ENCODE measurements at regions not wholly inside any gene's neighbourhood (a gene's known extent, or its start where the extent isn't known, plus 50 kb on each side); places are given as distances from the start of the nearest gene placed in this dataset.

DNA sequence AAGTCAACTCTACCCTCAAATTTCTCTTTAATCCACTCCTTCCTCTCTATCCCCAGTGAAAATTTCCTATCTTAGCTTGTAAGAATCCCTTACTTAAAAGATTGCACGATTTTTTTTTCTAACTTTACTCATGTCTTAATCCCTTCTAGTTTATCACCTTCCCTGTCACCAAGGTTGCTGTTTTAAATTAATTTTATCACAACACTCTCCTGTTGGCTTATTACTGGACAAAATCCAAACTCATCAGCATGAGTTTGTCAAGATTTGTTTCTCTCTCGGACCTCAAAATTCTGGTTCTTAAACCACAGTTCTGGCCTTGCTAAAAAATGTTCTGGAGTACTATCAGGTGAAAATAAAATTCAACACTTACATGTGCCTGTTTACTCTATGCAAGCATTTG is 959.1 kb upstream of the SLC10A2 start:
- no peaks in the 10 kb centered on the region for H3K36me3 ChIP-seq (ENCODE audit: control insufficient read depth, insufficient read depth, low read length)
- no peak for DNase-seq (ENCODE audit: extremely low read depth, insufficient read length)
- TF ChIP-seq, protein P1, sequence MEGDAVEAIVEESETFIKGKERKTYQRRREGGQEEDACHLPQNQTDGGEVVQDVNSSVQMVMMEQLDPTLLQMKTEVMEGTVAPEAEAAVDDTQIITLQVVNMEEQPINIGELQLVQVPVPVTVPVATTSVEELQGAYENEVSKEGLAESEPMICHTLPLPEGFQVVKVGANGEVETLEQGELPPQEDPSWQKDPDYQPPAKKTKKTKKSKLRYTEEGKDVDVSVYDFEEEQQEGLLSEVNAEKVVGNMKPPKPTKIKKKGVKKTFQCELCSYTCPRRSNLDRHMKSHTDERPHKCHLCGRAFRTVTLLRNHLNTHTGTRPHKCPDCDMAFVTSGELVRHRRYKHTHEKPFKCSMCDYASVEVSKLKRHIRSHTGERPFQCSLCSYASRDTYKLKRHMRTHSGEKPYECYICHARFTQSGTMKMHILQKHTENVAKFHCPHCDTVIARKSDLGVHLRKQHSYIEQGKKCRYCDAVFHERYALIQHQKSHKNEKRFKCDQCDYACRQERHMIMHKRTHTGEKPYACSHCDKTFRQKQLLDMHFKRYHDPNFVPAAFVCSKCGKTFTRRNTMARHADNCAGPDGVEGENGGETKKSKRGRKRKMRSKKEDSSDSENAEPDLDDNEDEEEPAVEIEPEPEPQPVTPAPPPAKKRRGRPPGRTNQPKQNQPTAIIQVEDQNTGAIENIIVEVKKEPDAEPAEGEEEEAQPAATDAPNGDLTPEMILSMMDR (IDR thresholded peaks at IDR 0.05; ENCODE audit: insufficient read depth, low read length, poor library complexity, severe bottlenecking), result no peak
- H3K27me3 ChIP-seq (replicated peaks; ENCODE audit: control insufficient read depth, insufficient read depth, low read length), result no peaks in the 10 kb centered on the region
- no peak overlapping the region for H3K4me3 ChIP-seq (replicated peaks; ENCODE audit: low read depth, low read length)

DNA sequence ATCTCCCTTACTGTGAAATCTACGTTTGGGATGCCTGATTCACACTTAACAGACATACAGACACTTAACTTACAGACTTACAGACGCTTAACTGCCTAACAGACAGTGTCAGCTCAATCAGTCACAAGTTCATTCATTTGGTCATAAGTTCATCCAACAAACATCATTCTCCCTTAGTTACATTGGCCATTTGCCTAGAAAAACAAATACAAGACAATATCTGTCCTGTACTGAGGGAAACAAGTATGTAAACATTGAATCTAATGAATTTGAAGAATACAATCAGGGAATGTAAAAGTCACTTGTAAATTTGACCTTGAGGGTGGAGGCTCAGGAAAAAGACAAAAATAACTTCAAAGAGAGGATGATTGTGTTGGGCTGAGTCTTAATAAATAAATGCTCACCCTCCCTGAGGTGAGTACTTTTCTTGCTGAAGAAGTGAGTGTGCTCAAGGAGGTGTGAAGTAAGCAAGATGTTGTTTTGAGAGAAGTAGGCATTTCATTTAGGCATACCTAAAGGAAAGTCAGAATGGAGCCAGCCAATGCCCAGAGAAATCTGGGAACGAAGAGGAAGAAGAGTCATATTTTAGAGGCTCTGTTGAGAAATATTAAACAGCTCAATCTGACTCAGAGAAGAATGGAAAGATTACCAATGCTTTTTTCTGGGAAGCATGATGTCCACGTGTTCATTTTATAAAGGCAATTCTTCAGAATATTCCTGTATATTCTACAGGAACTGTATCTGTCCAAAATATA is 958.4 kb upstream of the SLC10A2 start:
- DNase-seq (ENCODE audit: extremely low read depth, insufficient read length), result no peak
- H3K4me3 ChIP-seq (replicated peaks; ENCODE audit: low read depth, low read length), result no peak overlapping the region
- TF ChIP-seq, protein P1 (IDR thresholded peaks at IDR 0.05; ENCODE audit: insufficient read depth, low read length, poor library complexity, severe bottlenecking), result no peak
- H3K36me3 ChIP-seq (ENCODE audit: control insufficient read depth, insufficient read depth, low read length), result no peaks in the 10 kb centered on the region
- H3K27me3 ChIP-seq (replicated peaks; ENCODE audit: control insufficient read depth, insufficient read depth, low read length), result no peaks in the 10 kb centered on the region

DNA sequence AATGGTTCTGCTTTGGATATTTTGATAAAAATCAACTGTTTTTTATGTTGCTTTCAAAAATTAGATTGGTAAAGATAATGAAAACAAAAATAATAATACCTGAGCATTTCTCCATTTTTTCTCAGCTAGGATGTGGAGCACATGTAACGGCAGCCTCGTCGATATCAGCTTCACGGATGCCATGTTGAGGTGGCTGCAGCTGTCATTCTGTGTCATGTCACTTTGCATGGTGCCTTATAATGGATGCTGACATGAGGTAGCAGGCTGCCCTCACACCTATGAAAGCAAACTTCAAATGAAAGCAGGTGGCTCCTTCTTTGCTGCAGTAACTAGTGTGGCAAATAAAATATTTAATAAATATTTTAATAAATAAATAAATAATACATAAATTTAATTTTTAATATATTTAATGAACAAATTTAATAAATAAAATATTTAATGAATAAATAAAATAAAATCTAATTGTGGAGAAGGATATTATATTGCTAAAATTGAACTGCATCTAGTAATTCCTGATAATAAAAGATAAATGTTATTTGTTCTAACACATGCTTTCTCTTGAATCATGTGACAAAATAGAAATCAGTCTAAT is 955.7 kb upstream of the SLC10A2 start:
- Histone ChIP-seq H3K36me3 (ENCODE audit: control insufficient read depth, insufficient read depth, low read length) (no peaks in the 10 kb centered on the region), H3K27me3 (replicated peaks; ENCODE audit: control insufficient read depth, insufficient read depth, low read length) (no peaks in the 10 kb centered on the region), H3K4me3 (replicated peaks; ENCODE audit: low read depth, low read length) (no peak overlapping the region)
- DNase-seq (ENCODE audit: extremely low read depth, insufficient read length), result no peak
- TF ChIP-seq, protein P1 (IDR thresholded peaks at IDR 0.05; ENCODE audit: insufficient read depth, low read length, poor library complexity, severe bottlenecking), result no peak

DNA sequence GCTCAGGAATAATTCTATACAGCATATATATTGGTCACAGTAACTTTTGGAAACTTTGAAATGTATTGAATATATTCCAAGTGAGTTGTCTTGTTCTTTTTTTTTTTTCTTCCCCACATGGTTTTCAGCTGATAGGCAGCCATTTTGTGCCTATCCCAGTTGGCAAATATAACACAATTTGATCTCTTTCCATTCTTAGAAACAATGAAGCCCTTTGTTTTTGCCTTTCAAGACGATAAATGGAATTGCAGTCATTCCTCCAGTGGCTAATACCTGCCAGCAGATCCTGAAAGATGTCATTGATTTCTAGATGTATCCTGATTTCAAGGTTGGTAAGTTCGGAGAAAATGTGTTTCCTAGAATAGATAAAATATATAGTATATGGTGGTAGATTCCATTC is 951.1 kb upstream of the SLC10A2 start:
- TF ChIP-seq, protein P1 (IDR thresholded peaks at IDR 0.05; ENCODE audit: insufficient read depth, low read length, poor library complexity, severe bottlenecking), result no peak
- H3K36me3 ChIP-seq (ENCODE audit: control insufficient read depth, insufficient read depth, low read length), result no peaks in the 10 kb centered on the region
- DNase-seq (ENCODE audit: extremely low read depth, insufficient read length), result no peak
- H3K4me3 ChIP-seq (replicated peaks; ENCODE audit: low read depth, low read length), result no peak overlapping the region
- H3K27me3 ChIP-seq (replicated peaks; ENCODE audit: control insufficient read depth, insufficient read depth, low read length), result no peaks in the 10 kb centered on the region

DNA sequence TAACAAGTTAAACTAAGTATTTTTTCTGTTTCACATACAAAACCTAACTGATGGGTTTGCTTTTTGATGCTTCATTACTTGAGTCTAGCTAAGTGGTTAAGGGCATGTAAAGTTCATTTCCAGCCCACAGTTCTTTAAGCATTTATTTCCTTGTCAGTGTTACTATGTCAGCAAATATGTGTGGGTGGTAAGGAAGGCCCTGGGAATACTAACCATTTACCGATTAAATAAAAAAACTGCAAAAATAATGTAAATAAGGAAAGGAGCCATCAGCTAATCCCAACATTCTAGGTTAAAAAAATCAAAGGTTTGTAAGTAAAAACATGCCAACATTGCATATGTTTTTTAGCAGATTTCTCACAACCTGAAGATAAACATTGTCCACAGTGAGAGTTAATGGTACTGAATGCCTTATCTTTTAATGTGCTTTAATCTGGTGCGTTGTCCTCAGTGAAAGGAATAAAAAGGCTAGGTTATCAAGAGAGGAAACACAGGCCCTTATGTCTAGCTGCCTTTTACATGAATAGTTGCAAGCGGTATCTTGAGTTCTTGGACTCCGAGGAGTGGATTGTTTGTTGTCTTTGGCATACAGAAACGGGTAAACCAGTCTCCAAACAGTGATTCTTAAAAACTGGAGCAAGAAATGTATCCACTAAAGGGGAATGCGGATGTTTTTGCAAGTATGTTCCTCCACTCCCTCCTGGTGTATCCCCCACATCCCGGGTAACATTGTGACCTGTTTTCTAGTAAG is 949.6 kb upstream of the SLC10A2 start:
- TF ChIP-seq, protein P1 (IDR thresholded peaks at IDR 0.05; ENCODE audit: insufficient read depth, low read length, poor library complexity, severe bottlenecking), result no peak
- H3K36me3 ChIP-seq (ENCODE audit: control insufficient read depth, insufficient read depth, low read length), result no peaks in the 10 kb centered on the region
- no peak for DNase-seq (ENCODE audit: extremely low read depth, insufficient read length)

More for the DNA sequence above, 949.6 kb upstream of the SLC10A2 start:
- H3K27me3 ChIP-seq (replicated peaks; ENCODE audit: control insufficient read depth, insufficient read depth, low read length), result no peaks in the 10 kb centered on the region
- H3K4me3 ChIP-seq (replicated peaks; ENCODE audit: low read depth, low read length), result no peak overlapping the region
